HG03457 (cell line): ENCODE measurements at regions not wholly inside any gene's neighbourhood (a gene's known extent, or its start where the extent isn't known, plus 50 kb on each side); places are given as distances from the start of the nearest gene placed in this dataset.
"Not testable (repeated sequence)": the region's sequence is repeated elsewhere in the genome, so short reads cannot be mapped to it uniquely, and the experiment has no call there.

Experiments used
- ATAC-seq: cut with Tn5 transposase; IDR thresholded peaks from one replicate; pipeline ENCODE4 v1.9.1; 2021; ENCODE audit warnings: moderate number of reproducible peaks; ENCODE audit not compliant: unreplicated experiment

- ATAC-seq = not testable (repeated sequence)
Measured at GRCh38 chr7:93658163-93658562, 83.6 kb upstream of the CALCR start.

GRCh38 chr7:93651603-93652159, 77.2 kb upstream of the CALCR start:
- ATAC-seq = no peak

- no peak for ATAC-seq
Measured at GRCh38 chr7:93646538-93646937, 72.0 kb upstream of the CALCR start.

- no peak for ATAC-seq
Measured at GRCh38 chr7:93636276-93636675, 61.8 kb upstream of the CALCR start.

GRCh38 chr7:93632371-93632770, 57.8 kb upstream of the CALCR start:
- ATAC-seq = no peak

- ATAC-seq = no peak
Measured at GRCh38 chr7:93629291-93629801, 54.8 kb upstream of the CALCR start.

GRCh38 chr7:93626869-93627268, 52.3 kb upstream of the CALCR start:
- ATAC-seq = no peak
